Gastroesophageal sphincter (tissue), 3 donors: ENCODE measurements at regions not wholly inside any gene's neighbourhood (a gene's known extent, or its start where the extent isn't known, plus 50 kb on each side); places are given as distances from the start of the nearest gene placed in this dataset.

ENCODE experiments used
- POLR2A ChIP-seq, 2 donors: fragments of 450-650 bp; IDR thresholded peaks; one replicate each; pipeline ENCODE4 v1.6.1; 2017; ENCODE audit warnings: antibody characterized with exemption in 2 of 2, mild to moderate bottlenecking in 2 of 2, moderate library complexity in 1 of 2
- TF ChIP-seq, protein P1 (sequence below), 4 experiments: fragments of 200-600 bp in 2 of 4; fragments of 450-650 bp in 2 of 4; sonication (generic) in 1 of 4; IDR thresholded peaks; one replicate each; pipeline ENCODE4 v1.5.1; 2017 to 2019; ENCODE audit warnings: antibody characterized with exemption in 4 of 4, mild to moderate bottlenecking in 2 of 4, moderate library complexity in 2 of 4

DNA sequence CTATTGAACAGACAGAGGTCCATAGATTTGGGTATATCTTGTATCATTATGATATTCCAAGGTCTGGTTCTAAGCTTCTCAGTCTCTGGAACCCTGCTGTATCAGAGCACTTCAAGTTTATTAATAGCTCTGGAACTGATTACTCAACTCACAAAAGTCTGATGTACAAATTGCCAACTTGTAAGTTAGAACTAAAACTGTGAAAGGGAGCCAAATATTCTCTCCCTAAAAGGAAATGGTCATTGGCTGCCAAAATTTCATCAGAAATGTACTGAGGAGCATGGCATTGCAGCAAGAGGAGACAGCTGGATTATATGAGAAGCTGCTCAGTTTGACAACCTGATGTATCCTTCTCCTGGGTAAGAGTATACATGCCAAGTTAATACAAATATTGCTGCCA is 828.8 kb upstream of the SEL1L start:
- TF ChIP-seq, protein P1, sequence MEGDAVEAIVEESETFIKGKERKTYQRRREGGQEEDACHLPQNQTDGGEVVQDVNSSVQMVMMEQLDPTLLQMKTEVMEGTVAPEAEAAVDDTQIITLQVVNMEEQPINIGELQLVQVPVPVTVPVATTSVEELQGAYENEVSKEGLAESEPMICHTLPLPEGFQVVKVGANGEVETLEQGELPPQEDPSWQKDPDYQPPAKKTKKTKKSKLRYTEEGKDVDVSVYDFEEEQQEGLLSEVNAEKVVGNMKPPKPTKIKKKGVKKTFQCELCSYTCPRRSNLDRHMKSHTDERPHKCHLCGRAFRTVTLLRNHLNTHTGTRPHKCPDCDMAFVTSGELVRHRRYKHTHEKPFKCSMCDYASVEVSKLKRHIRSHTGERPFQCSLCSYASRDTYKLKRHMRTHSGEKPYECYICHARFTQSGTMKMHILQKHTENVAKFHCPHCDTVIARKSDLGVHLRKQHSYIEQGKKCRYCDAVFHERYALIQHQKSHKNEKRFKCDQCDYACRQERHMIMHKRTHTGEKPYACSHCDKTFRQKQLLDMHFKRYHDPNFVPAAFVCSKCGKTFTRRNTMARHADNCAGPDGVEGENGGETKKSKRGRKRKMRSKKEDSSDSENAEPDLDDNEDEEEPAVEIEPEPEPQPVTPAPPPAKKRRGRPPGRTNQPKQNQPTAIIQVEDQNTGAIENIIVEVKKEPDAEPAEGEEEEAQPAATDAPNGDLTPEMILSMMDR (IDR thresholded peaks at IDR 0.05): no peak
- TF ChIP-seq POLR2A (IDR thresholded peaks at IDR 0.05): no peak
